Ovary (tissue), 7 donors: ENCODE measurements at regions not wholly inside any gene's neighbourhood (a gene's known extent, or its start where the extent isn't known, plus 50 kb on each side); places are given as distances from the start of the nearest gene placed in this dataset.

ENCODE experiments used
- DNase-seq, 5 donors: peaks; one replicate each; pipeline ENCODE4 v3.0.0-alpha.2; 2019 to 2020
- H3K27ac ChIP-seq, 2 donors: fragments of 200-600 bp; one replicate each; pipeline versions ENCODE4 v1.5.1 to v1.8.0; 2019 to 2022
- H3K27me3 ChIP-seq: fragments of 200-600 bp; one replicate; pipeline ENCODE4 v1.8.0; 2022
- H3K36me3 ChIP-seq: fragments of 200-600 bp; sonication (generic); one replicate; pipeline ENCODE4 v1.5.1; 2019
- H3K4me1 ChIP-seq: one replicate; pipeline ENCODE4 v1.8.1; 2013; ENCODE audit warnings: mild to moderate bottlenecking, moderate library complexity; ENCODE audit not compliant: insufficient read depth
- H3K4me3 ChIP-seq: fragments of 200-600 bp; sonication (generic); one replicate; pipeline ENCODE4 v1.5.1; 2017
- H3K9me3 ChIP-seq, 2 donors: fragments of 200-600 bp in 1 of 2; sonication (generic) in 1 of 2; one replicate each; pipeline versions ENCODE4 v1.5.1 to v1.8.1; 2013 to 2019; ENCODE audit warnings: mild to moderate bottlenecking in 1 of 2, moderate library complexity in 1 of 2
- CTCF ChIP-seq, 3 donors: fragments of 450-650 bp in 2 of 3; fragments of 200-600 bp in 1 of 3; IDR thresholded peaks; one replicate each; pipeline versions ENCODE4 v1.5.1 to v1.8.0; 2016 to 2022; ENCODE audit warnings: antibody characterized with exemption in 3 of 3, mild to moderate bottlenecking in 1 of 3
- EP300 ChIP-seq: sonication (generic); formaldehyde crosslinking; IDR thresholded peaks from one replicate; pipeline ENCODE4 v1.6.1; 2017; ENCODE audit warnings: antibody characterized with exemption
- POLR2A ChIP-seq: fragments of 450-650 bp; IDR thresholded peaks from one replicate; pipeline ENCODE4 v1.6.1; 2017; ENCODE audit warnings: antibody characterized with exemption, mild to moderate bottlenecking, moderate library complexity
- WGBS, 3 donors: extraction: QIAGEN DNeasy Blood & Tissue Kit in 1 of 3; methylation state at CpG; one replicate each; pipeline versions ENCODE4 v1.1.5 to v1.1.7; 2013 to 2017; 5-methylcytosine and 5-hydroxymethylcytosine counted together
- intact Hi-C, 4 donors: fragments of 100-400 bp; cut with DNase I; formaldehyde crosslinking; loops; one replicate each; pipeline versions ENCODE4 v1.11.0 to v1.15.1; 2022 to 2023
- donor health status: DM: no; HTN: no; CAD: no; lungs with moderate emphysema.
- donor health status: DM: no; HTN: no; CAD: no.
- donor health status: Bipolar disorder and iron deficiency.
- donor health status: DM: no; HTN: no; CAD: no.
- donor health status: DM: yes; HTN: yes; CAD: no.

DNA sequence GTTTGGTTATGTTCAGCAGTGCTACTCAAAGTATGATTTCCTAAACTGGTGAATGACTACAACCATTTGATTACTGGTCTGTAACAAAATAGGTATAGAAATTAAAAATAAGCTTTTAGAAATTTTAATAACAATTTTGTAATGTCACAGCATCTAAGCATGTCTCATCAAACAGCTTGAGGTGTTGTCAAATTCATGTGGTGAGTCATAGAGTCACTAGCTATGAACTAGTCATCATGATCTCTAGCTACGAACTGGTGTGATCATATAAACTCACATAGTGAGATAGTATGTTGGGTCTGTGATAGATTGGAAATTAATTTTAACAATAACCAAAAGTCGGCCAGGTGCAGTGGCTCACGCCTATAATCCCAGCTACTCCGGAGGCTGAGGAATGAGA is 213.9 kb upstream of the RBMS3 start:
- Histone ChIP-seq H3K27ac (no peak overlapping the region), H3K4me3 (no peak overlapping the region), H3K9me3 (no peaks in the 10 kb centered on the region), H3K4me1 (peaks cover 1% of the 10 kb centered on the region), H3K27me3 (no peaks in the 10 kb centered on the region), H3K36me3 (no peaks in the 10 kb centered on the region)
- 92 to 98% (median 92%) methylated on average over 4 of the region's 4 CpGs for WGBS, 3 donors
- TF ChIP-seq EP300 (no peak), CTCF (IDR thresholded peaks at IDR 0.05) (no peak), POLR2A (no peak)
- intact Hi-C loops: no loop called here
- no peak for DNase-seq

GRCh38 chr3:29070959-29071634 is 209.8 kb upstream of the RBMS3 start:
- Histone ChIP-seq H3K4me1 (no peaks in the 10 kb centered on the region), H3K9me3 (no peaks in the 10 kb centered on the region), H3K27me3 (no peaks in the 10 kb centered on the region), H3K4me3 (no peak overlapping the region), H3K27ac (no peak overlapping the region), H3K36me3 (no peaks in the 10 kb centered on the region)
- intact Hi-C loops: no loop called here
- TF ChIP-seq POLR2A: no peak
- TF ChIP-seq EP300: no peak
- TF ChIP-seq CTCF (IDR thresholded peaks at IDR 0.05): no peak
- no peak for DNase-seq
- 54 to 62% (median 58%) methylated on average over 3 of the region's 3 CpGs for WGBS, 3 donors

- H3K9me3 ChIP-seq: no peaks in the 10 kb centered on the region
- no peaks in the 10 kb centered on the region for H3K4me1 ChIP-seq
- no peaks in the 10 kb centered on the region for H3K36me3 ChIP-seq
- no peak for DNase-seq
- no peak overlapping the region for H3K27ac ChIP-seq
- TF ChIP-seq EP300: no peak
- no peak for TF ChIP-seq CTCF (IDR thresholded peaks at IDR 0.05)
- TF ChIP-seq POLR2A: no peak
- 73 to 85% (median 82%) methylated on average over 1 of the region's 1 CpG for WGBS, 3 donors
- no peak overlapping the region for H3K4me3 ChIP-seq
- no peaks in the 10 kb centered on the region for H3K27me3 ChIP-seq
- intact Hi-C loops: no loop called here
These were observed 208.3 kb upstream of the RBMS3 start for GRCh38 chr3:29072611-29073010.

DNA sequence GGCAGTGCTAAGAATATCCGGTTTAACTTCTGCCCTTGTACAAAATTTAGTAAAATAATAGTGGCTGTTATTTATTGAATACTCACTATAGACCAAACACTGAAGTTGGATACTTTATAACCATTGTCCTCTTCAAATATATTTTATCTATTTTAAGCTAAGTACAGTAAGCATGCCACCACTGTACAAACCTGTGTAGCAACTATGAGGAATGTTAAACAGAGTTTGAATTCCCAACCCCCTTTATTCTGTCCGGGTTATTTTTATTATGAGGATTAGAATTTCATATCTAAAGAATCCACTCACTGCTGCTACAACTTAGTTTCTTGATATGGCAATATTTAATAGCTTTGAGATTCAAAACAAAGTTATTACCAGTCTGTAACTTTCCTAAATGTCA is 203.5 kb upstream of the RBMS3 start:
- Histone ChIP-seq H3K4me1 (no peaks in the 10 kb centered on the region), H3K36me3 (no peaks in the 10 kb centered on the region), H3K4me3 (no peak overlapping the region), H3K27me3 (no peaks in the 10 kb centered on the region), H3K9me3 (no peaks in the 10 kb centered on the region), H3K27ac (no peak overlapping the region)
- intact Hi-C loops: no loop called here
- TF ChIP-seq POLR2A: no peak
- TF ChIP-seq EP300: no peak
- no peak for TF ChIP-seq CTCF (IDR thresholded peaks at IDR 0.05)
- WGBS, 3 donors: 30 to 59% (median 40%) methylated on average over 2 of the region's 2 CpGs
- DNase-seq: no peak
